AG10803 (cell line): ENCODE measurements at regions not wholly inside any gene's neighbourhood (a gene's known extent, or its start where the extent isn't known, plus 50 kb on each side); places are given as distances from the start of the nearest gene placed in this dataset.

Source experiments
- DNase-seq: peaks from one replicate; pipeline ENCODE4 v3.0.0; 2010; ENCODE audit warnings: low read depth
- H3K4me3 ChIP-seq: 2 replicates; pipeline ENCODE4 v1.5.1; 2011; ENCODE audit warnings: mild to moderate bottlenecking, low read length, control low read depth
- TF ChIP-seq, protein P1 (sequence below): conservative IDR thresholded peaks from 2 replicates; pipeline ENCODE4 v1.5.1; 2011; ENCODE audit warnings: mild to moderate bottlenecking, low read length, control low read depth, inconsistent platforms

GRCh38 chr1:184215274-184215925 is 163.9 kb downstream of the TSEN15 start:
- H3K4me3 ChIP-seq, result no peak overlapping the region
- TF ChIP-seq, protein P1, sequence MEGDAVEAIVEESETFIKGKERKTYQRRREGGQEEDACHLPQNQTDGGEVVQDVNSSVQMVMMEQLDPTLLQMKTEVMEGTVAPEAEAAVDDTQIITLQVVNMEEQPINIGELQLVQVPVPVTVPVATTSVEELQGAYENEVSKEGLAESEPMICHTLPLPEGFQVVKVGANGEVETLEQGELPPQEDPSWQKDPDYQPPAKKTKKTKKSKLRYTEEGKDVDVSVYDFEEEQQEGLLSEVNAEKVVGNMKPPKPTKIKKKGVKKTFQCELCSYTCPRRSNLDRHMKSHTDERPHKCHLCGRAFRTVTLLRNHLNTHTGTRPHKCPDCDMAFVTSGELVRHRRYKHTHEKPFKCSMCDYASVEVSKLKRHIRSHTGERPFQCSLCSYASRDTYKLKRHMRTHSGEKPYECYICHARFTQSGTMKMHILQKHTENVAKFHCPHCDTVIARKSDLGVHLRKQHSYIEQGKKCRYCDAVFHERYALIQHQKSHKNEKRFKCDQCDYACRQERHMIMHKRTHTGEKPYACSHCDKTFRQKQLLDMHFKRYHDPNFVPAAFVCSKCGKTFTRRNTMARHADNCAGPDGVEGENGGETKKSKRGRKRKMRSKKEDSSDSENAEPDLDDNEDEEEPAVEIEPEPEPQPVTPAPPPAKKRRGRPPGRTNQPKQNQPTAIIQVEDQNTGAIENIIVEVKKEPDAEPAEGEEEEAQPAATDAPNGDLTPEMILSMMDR, result no peak
- DNase-seq, result no peak

DNA sequence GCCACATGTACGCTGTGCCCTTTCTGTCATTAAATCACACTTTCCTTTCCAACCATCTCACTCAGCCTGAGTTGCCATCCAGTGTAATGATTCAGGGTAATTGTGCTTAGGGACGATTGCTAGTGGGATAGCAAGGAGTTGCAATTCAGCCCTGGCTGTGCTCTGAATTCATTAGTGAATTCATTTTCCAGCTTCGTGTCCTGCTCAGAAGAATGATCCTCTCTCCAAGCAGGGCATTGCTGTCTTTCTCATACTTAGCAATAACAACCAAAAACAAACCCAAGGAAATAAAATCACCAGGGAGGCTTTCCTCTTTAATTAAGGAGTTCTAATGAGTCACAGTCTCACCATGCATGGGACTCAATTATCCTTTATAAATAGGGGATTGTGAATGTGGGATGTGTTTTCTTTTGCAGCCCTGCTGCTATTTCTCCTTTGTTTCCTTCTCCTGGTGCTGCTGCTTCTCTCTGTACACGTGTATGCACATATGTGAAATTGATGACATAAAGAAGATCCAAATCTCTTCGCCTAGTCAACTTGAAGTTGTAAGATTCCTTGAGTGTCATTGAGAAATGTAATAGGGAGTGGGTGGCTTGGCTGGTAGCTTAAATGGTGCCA is 167.0 kb downstream of the TSEN15 start:
- no peak for DNase-seq
- TF ChIP-seq, protein P1, result no peak
- no peak overlapping the region for H3K4me3 ChIP-seq

DNA sequence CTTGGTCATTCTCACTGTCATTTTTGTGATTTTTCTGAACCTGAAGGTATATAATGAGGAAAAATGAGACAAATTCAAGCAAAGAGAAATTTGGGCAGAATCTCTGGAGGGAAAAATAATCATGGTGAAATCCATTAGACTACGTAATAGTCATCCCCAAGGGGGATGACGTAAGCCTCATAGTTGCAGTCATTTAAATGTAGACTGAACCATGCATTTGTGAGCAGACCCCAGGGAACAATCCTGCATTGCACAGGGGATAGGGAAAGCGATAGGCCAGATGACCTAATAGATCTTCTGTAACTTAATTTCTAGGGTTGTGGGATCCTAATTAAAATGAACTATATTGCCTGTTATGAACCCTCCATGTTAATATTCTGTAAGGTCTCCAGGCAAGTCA is 167.4 kb upstream of the C1orf21 start:
- TF ChIP-seq, protein P1, result no peak
- H3K4me3 ChIP-seq, result no peak overlapping the region
- no peak for DNase-seq

GRCh38 chr1:184219883-184220282 is 166.9 kb upstream of the C1orf21 start:
- TF ChIP-seq, protein P1, result no peak
- no peak for DNase-seq
- no peak overlapping the region for H3K4me3 ChIP-seq

GRCh38 chr1:184221087-184221486 is 165.7 kb upstream of the C1orf21 start:
- TF ChIP-seq, protein P1, result no peak
- H3K4me3 ChIP-seq, result no peak overlapping the region
- no peak for DNase-seq

DNA sequence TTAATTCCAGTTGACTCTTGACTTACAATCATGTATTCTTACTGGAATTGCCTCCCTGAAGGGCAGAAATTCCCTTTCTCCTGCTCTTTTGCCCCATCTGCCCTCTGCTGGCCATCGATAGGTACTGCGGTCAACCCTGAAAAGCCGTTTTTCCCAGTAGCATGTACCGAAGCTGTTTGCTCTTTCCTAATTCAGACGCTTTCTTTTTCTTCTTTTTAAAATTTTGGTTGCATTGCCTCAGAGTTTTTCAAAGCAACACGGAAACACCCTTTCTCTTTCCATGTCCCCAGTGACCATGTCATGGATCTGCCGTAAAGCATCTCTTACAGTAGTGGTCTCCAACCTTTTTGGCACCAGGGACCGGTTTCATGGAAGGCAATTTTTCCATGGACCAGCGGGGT is 164.2 kb upstream of the C1orf21 start:
- peak; percentile 62 for DNase-seq
- H3K4me3 ChIP-seq, result peak overlapping the region; percentile 33
- TF ChIP-seq, protein P1, result peak; percentile 99

GRCh38 chr1:184223216-184223615 is 163.6 kb upstream of the C1orf21 start:
- TF ChIP-seq, protein P1, result no peak
- H3K4me3 ChIP-seq, result no peak overlapping the region
- DNase-seq, result no peak
